PFSK-1 (cell line): ENCODE measurements at regions not wholly inside any gene's neighbourhood (a gene's known extent, or its start where the extent isn't known, plus 50 kb on each side); places are given as distances from the start of the nearest gene placed in this dataset.

Experiments used
- FOXP2 ChIP-seq: optimal IDR thresholded peaks from 2 replicates; pipeline ENCODE3; 2011; ENCODE audit warnings: borderline replicate concordance, control low read depth, inconsistent platforms; ENCODE audit not compliant: insufficient read depth; ENCODE audit errors: extremely low read length, extremely low read depth
- POLR2AphosphoS5 ChIP-seq: IDR thresholded peaks from 2 replicates; pipeline ENCODE4 v1.6.1; 2012; ENCODE audit warnings: low read depth, mild to moderate bottlenecking, control low read depth, low read length, moderate library complexity
- SIN3A ChIP-seq: IDR thresholded peaks from 2 replicates; pipeline ENCODE4 v1.6.1; 2012; ENCODE audit warnings: mild to moderate bottlenecking, low read length, moderate library complexity, borderline replicate concordance; ENCODE audit not compliant: insufficient read depth
- TAF1 ChIP-seq: IDR thresholded peaks from 2 replicates; pipeline ENCODE4 v1.6.1; 2012; ENCODE audit warnings: low read length, control low read depth, borderline replicate concordance; ENCODE audit not compliant: insufficient read depth
- TF ChIP-seq, protein P1 (sequence below), 2 experiments: IDR thresholded peaks; 2 replicates each; pipeline versions ENCODE4 v1.6.1 to v1.8.0; 2011 to 2012; ENCODE audit warnings: low read depth in 2 of 2, low read length in 2 of 2, control low read depth in 1 of 2, inconsistent platforms in 1 of 2, mild to moderate bottlenecking in 1 of 2, moderate library complexity in 1 of 2; ENCODE audit not compliant: insufficient read depth in 1 of 2

DNA sequence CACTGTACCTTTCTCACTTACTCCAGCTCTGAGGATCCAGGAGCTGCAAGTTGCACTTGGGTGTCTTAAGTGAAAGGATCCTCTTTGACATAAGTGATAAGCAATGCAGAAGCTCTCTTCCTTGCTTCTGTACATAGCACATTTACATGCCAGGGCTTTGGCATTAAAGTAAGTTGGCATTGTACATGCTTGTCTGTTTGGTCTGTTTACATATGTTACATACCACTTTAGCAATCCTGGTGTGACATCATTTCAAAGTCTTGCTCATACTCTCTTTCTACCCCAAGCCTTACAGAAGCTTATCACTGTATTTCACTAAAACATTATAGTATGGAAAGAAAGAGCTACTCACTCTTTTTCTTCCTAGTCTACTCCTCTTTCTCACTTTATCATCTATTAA is 2548.3 kb downstream of the ARAP2 start:
- TF ChIP-seq FOXP2: no peak
- no peak for TF ChIP-seq TAF1
- TF ChIP-seq SIN3A: no peak
- TF ChIP-seq, protein P1, sequence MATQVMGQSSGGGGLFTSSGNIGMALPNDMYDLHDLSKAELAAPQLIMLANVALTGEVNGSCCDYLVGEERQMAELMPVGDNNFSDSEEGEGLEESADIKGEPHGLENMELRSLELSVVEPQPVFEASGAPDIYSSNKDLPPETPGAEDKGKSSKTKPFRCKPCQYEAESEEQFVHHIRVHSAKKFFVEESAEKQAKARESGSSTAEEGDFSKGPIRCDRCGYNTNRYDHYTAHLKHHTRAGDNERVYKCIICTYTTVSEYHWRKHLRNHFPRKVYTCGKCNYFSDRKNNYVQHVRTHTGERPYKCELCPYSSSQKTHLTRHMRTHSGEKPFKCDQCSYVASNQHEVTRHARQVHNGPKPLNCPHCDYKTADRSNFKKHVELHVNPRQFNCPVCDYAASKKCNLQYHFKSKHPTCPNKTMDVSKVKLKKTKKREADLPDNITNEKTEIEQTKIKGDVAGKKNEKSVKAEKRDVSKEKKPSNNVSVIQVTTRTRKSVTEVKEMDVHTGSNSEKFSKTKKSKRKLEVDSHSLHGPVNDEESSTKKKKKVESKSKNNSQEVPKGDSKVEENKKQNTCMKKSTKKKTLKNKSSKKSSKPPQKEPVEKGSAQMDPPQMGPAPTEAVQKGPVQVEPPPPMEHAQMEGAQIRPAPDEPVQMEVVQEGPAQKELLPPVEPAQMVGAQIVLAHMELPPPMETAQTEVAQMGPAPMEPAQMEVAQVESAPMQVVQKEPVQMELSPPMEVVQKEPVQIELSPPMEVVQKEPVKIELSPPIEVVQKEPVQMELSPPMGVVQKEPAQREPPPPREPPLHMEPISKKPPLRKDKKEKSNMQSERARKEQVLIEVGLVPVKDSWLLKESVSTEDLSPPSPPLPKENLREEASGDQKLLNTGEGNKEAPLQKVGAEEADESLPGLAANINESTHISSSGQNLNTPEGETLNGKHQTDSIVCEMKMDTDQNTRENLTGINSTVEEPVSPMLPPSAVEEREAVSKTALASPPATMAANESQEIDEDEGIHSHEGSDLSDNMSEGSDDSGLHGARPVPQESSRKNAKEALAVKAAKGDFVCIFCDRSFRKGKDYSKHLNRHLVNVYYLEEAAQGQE (IDR thresholded peaks at IDR 0.05; ENCODE audit: insufficient read depth in 1 of 2, low read depth in 2 of 2, low read length in 2 of 2): no peak
- no peak for TF ChIP-seq POLR2AphosphoS5

DNA sequence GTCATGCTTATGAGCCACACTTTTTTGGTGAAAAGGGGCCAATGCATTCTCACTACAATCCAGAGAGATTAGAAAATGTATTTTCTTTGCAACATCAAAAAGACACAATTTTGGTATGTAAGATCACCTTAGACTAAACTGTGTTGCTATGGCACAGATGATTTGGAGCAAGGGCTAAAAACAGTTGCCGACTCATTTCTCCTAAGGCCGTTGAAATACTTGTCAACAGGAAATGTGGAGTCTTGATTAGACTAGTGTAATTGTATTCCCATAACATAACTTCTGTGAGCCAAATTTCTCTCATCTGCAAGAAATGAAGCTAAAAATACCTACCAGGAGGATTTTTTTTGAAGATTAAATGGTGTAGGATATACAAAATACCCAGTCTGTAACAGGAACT is 2547.7 kb downstream of the ARAP2 start:
- TF ChIP-seq SIN3A: no peak

DNA sequence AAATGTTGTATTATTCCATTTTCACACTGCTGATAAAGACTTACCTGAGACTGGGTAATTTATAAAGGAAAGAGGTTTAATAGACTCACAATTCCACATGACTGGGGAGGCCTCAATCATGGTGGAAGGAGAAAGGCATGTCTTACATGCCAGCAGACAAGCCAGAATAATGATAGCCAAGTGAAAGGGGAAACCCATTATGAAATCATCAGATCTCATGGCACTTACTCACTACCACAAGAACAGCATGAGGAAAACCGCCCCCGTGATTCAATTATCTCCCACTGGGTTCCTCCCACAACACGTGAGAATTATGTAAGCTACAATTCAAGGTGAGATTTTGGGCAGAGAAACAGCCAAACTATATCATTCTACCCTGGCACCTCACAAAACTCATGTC is 2535.1 kb downstream of the ARAP2 start:
- TF ChIP-seq, protein P1 (IDR thresholded peaks at IDR 0.05; ENCODE audit: insufficient read depth in 1 of 2, low read depth in 2 of 2, low read length in 2 of 2): no peak
- TF ChIP-seq SIN3A (no peak), TAF1 (no peak), FOXP2 (no peak), POLR2AphosphoS5 (no peak)

DNA sequence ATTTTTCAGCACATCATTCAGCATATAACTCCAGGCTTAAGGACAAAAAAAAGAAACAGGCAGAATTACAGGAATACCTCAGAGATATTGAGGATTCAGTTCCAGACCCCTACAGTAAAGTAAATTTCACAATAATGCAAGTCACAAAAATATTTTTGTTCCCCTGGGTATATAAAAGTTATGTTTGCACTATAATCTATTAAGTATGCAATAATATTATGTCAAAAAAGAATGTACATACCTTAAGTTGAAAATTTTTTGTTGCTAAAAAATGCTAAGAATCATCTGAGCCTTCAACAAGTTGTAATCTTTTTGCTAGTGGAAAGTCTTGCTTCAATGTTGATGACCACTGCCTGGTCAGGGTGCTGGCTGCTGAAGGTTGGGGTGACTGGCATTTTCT is 2532.5 kb downstream of the ARAP2 start:
- TF ChIP-seq SIN3A (no peak), FOXP2 (no peak), TAF1 (no peak), POLR2AphosphoS5 (no peak)
- TF ChIP-seq, protein P1 (IDR thresholded peaks at IDR 0.05; ENCODE audit: insufficient read depth in 1 of 2, low read depth in 2 of 2, low read length in 2 of 2): no peak

DNA sequence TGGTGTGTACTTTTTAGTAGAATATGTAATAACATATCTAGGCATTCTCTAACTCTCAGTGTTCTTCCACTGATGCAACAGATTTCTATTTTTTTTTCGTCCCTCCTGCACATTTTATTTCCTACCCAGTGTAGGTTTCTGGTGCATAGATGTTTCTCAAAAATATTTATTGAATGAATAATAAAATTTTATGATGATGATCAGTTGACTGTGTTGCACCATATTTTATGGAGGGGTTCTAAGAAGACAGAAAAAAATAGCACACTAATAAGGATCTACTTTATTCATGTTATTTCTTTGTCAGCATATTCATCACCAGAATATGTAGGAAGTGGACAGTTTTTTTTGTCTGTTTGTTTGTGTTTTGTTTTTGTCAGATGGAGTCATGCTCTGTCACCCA is 2529.3 kb downstream of the ARAP2 start:
- TF ChIP-seq SIN3A (no peak), TAF1 (no peak), FOXP2 (no peak), POLR2AphosphoS5 (no peak)
- TF ChIP-seq, protein P1 (IDR thresholded peaks at IDR 0.05; ENCODE audit: insufficient read depth in 1 of 2, low read depth in 2 of 2, low read length in 2 of 2): no peak
